ENCODE measurements at regions not wholly inside any gene's neighbourhood (a gene's known extent, or its start where the extent isn't known, plus 50 kb on each side); places are given as distances from the start of the nearest gene placed in this dataset.

- H3K4me3 Mint-ChIP-seq (ENCODE audit: unreplicated experiment): no peak overlapping the region
- CTCF ChIA-PET: no interaction called here
- H3K9me3 Mint-ChIP-seq (ENCODE audit: unreplicated experiment): no peaks in the 10 kb centered on the region
- BruUV-seq (replicated peaks): no TSS peak
- DNase-seq: no peak
- no peaks in the 10 kb centered on the region for H3K27me3 ChIP-seq (replicated peaks; ENCODE audit: control insufficient read depth, insufficient read depth, low read length)
- no peak overlapping the region for H3K4me3 ChIP-seq (ENCODE audit: low read depth, low read length)
- H3K4me1 Mint-ChIP-seq (ENCODE audit: low read depth, unreplicated experiment): no peaks in the 10 kb centered on the region
- TF ChIP-seq CTCF (IDR thresholded peaks at IDR 0.05; ENCODE audit: insufficient read depth in 1 of 2, low read depth in 1 of 2, low read length in 1 of 2, severe bottlenecking in 1 of 2, unreplicated experiment in 1 of 2): no peak
- POLR2A ChIA-PET: no interaction called here
- H3K27ac Mint-ChIP-seq (ENCODE audit: unreplicated experiment): no peak overlapping the region
- no peaks in the 10 kb centered on the region for H3K36me3 Mint-ChIP-seq (ENCODE audit: insufficient read depth, unreplicated experiment)
- H3K9me3 ChIP-seq: no peaks in the 10 kb centered on the region
- H3K36me3 ChIP-seq (ENCODE audit: control insufficient read depth, insufficient read depth, low read length): no peaks in the 10 kb centered on the region
- intact Hi-C loops (cut with micrococcal nuclease; ENCODE audit: unreplicated experiment): no loop called here
- H3K27me3 Mint-ChIP-seq (ENCODE audit: insufficient read depth, unreplicated experiment): peaks cover 7% of the 10 kb centered on the region
- no peaks in the 10 kb centered on the region for H3K4me1 ChIP-seq
Measured at GRCh38 chr9:1440256-1440655, 390.1 kb downstream of the DMRT2 start.

DNA sequence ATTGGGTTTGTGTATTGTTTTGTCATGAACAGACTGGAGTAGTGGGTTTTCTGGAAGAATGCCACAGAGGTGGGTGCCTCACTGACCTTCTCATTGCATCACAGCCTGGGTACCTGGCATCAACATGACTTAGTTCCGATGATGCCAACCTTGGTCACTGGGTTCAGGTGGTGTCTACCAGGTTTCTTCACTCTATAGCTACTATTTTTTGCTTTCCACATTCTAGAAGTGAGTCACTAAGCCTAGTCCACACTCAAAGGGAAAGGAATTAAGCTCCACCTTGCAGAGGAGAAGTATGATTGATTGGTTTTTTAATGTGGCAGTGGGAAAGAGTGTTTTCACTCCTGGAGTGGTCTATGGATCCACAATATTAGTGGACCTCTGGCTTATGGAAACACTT lies 391.9 kb downstream of the DMRT2 start:
- Histone ChIP-seq H3K4me1 (no peaks in the 10 kb centered on the region), H3K9me3 (no peaks in the 10 kb centered on the region), H3K4me3 (ENCODE audit: low read depth, low read length) (no peak overlapping the region), H3K27me3 (replicated peaks; ENCODE audit: control insufficient read depth, insufficient read depth, low read length) (no peaks in the 10 kb centered on the region), H3K36me3 (ENCODE audit: control insufficient read depth, insufficient read depth, low read length) (no peaks in the 10 kb centered on the region)
- Mint-ChIP-seq H3K27me3 (ENCODE audit: insufficient read depth, unreplicated experiment) (peaks cover 7% of the 10 kb centered on the region), H3K4me3 (ENCODE audit: unreplicated experiment) (no peak overlapping the region), H3K36me3 (ENCODE audit: insufficient read depth, unreplicated experiment) (no peaks in the 10 kb centered on the region), H3K27ac (ENCODE audit: unreplicated experiment) (no peak overlapping the region), H3K4me1 (ENCODE audit: low read depth, unreplicated experiment) (no peaks in the 10 kb centered on the region), H3K9me3 (ENCODE audit: unreplicated experiment) (no peaks in the 10 kb centered on the region)
- POLR2A ChIA-PET: no interaction called here
- intact Hi-C loops (cut with micrococcal nuclease; ENCODE audit: unreplicated experiment): no loop called here
- TF ChIP-seq CTCF (IDR thresholded peaks at IDR 0.05; ENCODE audit: insufficient read depth in 1 of 2, low read depth in 1 of 2, low read length in 1 of 2, severe bottlenecking in 1 of 2, unreplicated experiment in 1 of 2): no peak
- CTCF ChIA-PET: no interaction called here
- DNase-seq: no peak
- BruUV-seq (replicated peaks): no TSS peak

DNA sequence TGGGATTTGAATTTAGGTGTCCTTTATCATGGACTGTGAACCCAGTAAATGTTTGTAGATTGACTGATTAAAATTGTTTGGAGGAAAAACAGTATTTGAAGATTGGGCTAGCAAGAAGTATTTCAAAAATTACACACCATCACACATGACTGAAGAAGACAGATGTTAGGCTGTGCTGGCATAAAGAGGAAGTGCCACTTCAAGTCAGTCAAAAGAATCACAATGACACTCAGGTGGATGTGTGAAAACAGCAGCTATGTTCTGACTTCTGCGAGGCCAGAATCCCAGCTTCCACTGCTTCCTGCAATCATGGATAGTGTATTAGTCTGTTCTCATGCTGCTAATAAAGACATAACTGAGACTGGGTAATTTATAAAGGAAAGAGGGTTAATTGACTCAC lies 393.3 kb downstream of the DMRT2 start:
- H3K9me3 ChIP-seq: no peaks in the 10 kb centered on the region
- H3K4me1 ChIP-seq: no peaks in the 10 kb centered on the region
- Mint-ChIP-seq H3K4me1 (ENCODE audit: low read depth, unreplicated experiment) (no peaks in the 10 kb centered on the region), H3K27ac (ENCODE audit: unreplicated experiment) (no peak overlapping the region), H3K9me3 (ENCODE audit: unreplicated experiment) (no peaks in the 10 kb centered on the region), H3K4me3 (ENCODE audit: unreplicated experiment) (no peak overlapping the region), H3K36me3 (ENCODE audit: insufficient read depth, unreplicated experiment) (no peaks in the 10 kb centered on the region), H3K27me3 (ENCODE audit: insufficient read depth, unreplicated experiment) (peaks cover 3% of the 10 kb centered on the region)
- no TSS peak for BruUV-seq (replicated peaks)
- ChIA-PET POLR2A (no interaction called here), CTCF (no interaction called here)
- TF ChIP-seq CTCF (IDR thresholded peaks at IDR 0.05; ENCODE audit: insufficient read depth in 1 of 2, low read depth in 1 of 2, low read length in 1 of 2, severe bottlenecking in 1 of 2, unreplicated experiment in 1 of 2): no peak
- H3K27me3 ChIP-seq (replicated peaks; ENCODE audit: control insufficient read depth, insufficient read depth, low read length): no peaks in the 10 kb centered on the region
- no peak overlapping the region for H3K4me3 ChIP-seq (ENCODE audit: low read depth, low read length)
- DNase-seq: no peak
- H3K36me3 ChIP-seq (ENCODE audit: control insufficient read depth, insufficient read depth, low read length): no peaks in the 10 kb centered on the region
- intact Hi-C loops (cut with micrococcal nuclease; ENCODE audit: unreplicated experiment): no loop called here

Measured in Caco-2 (cell line).